ENCODE measurements at regions not wholly inside any gene's neighbourhood (a gene's known extent, or its start where the extent isn't known, plus 50 kb on each side); places are given as distances from the start of the nearest gene placed in this dataset.

GRCh38 chr1:222334026-222334680, 213.8 kb downstream of the HHIPL2 start:
- DNase-seq (no peak), ATAC-seq (ENCODE audit: low read depth in 2 of 2) (no peak)
- H3K4me1 Mint-ChIP-seq: no peaks in the 10 kb centered on the region
- H3K27ac Mint-ChIP-seq: no peak overlapping the region
- no peak overlapping the region for H3K4me3 Mint-ChIP-seq
- H3K36me3 Mint-ChIP-seq: no peaks in the 10 kb centered on the region
- H3K27me3 Mint-ChIP-seq: peaks cover 0 to 3% (median 0%) of the 10 kb centered on the region in 3 donors
- no peaks in the 10 kb centered on the region for H3K9me3 Mint-ChIP-seq

GRCh38 chr1:222331765-222332164, 216.1 kb downstream of the HHIPL2 start:
- ATAC-seq (ENCODE audit: low read depth in 2 of 2): no peak
- Mint-ChIP-seq H3K27me3 (peaks cover 0 to 4% (median 0%) of the 10 kb centered on the region in 3 donors), H3K4me3 (no peak overlapping the region), H3K36me3 (no peaks in the 10 kb centered on the region), H3K27ac (no peak overlapping the region), H3K4me1 (no peaks in the 10 kb centered on the region), H3K9me3 (peaks cover 0 to 2% (median 0%) of the 10 kb centered on the region in 7 donors)
- no peak for DNase-seq

GRCh38 chr1:222331340-222331739, 216.6 kb downstream of the HHIPL2 start:
- no peaks in the 10 kb centered on the region for H3K4me1 Mint-ChIP-seq
- peaks cover 0 to 2% (median 0%) of the 10 kb centered on the region in 7 donors for H3K9me3 Mint-ChIP-seq
- no peak for DNase-seq
- no peak overlapping the region for H3K27ac Mint-ChIP-seq
- ATAC-seq (ENCODE audit: low read depth in 2 of 2): no peak
- no peaks in the 10 kb centered on the region for H3K36me3 Mint-ChIP-seq
- H3K4me3 Mint-ChIP-seq: no peak overlapping the region
- peaks cover 0 to 4% (median 0%) of the 10 kb centered on the region in 3 donors for H3K27me3 Mint-ChIP-seq

GRCh38 chr1:222329493-222330045, 218.3 kb downstream of the HHIPL2 start:
- ATAC-seq (ENCODE audit: low read depth in 2 of 2): no peak
- no peak overlapping the region for H3K4me3 Mint-ChIP-seq
- H3K27ac Mint-ChIP-seq: no peak overlapping the region
- no peaks in the 10 kb centered on the region for H3K36me3 Mint-ChIP-seq
- H3K9me3 Mint-ChIP-seq: peaks cover 0 to 2% (median 0%) of the 10 kb centered on the region in 7 donors
- DNase-seq: no peak
- H3K4me1 Mint-ChIP-seq: no peaks in the 10 kb centered on the region
- H3K27me3 Mint-ChIP-seq: peaks cover 0 to 4% (median 0%) of the 10 kb centered on the region in 3 donors

GRCh38 chr1:222326710-222327036, 221.2 kb downstream of the HHIPL2 start:
- peaks cover 0 to 8% (median 0%) of the 10 kb centered on the region in 3 donors for H3K27me3 Mint-ChIP-seq
- H3K27ac Mint-ChIP-seq: no peak overlapping the region
- no peak for ATAC-seq (ENCODE audit: low read depth in 2 of 2)
- H3K36me3 Mint-ChIP-seq: no peaks in the 10 kb centered on the region
- no peaks in the 10 kb centered on the region for H3K4me1 Mint-ChIP-seq
- peaks cover 0 to 6% (median 0%) of the 10 kb centered on the region in 7 donors for H3K9me3 Mint-ChIP-seq
- no peak overlapping the region for H3K4me3 Mint-ChIP-seq
- no peak for DNase-seq

- peaks cover 0 to 8% (median 0%) of the 10 kb centered on the region in 3 donors for H3K27me3 Mint-ChIP-seq
- peaks cover 0 to 6% (median 0%) of the 10 kb centered on the region in 7 donors for H3K9me3 Mint-ChIP-seq
- no peak overlapping the region for H3K27ac Mint-ChIP-seq
- H3K36me3 Mint-ChIP-seq: no peaks in the 10 kb centered on the region
- no peak for ATAC-seq (ENCODE audit: low read depth in 2 of 2)
- no peak for DNase-seq
- peak overlapping the region in 1 of 8 donors; percentile 53 for H3K4me3 Mint-ChIP-seq
- H3K4me1 Mint-ChIP-seq: no peaks in the 10 kb centered on the region
Observed at GRCh38 chr1:222326006-222326709, 221.7 kb downstream of the HHIPL2 start.

GRCh38 chr1:222325506-222325905, 222.4 kb downstream of the HHIPL2 start:
- Mint-ChIP-seq H3K27me3 (peaks cover 0 to 8% (median 0%) of the 10 kb centered on the region in 3 donors), H3K4me1 (no peaks in the 10 kb centered on the region), H3K4me3 (no peak overlapping the region), H3K27ac (no peak overlapping the region), H3K36me3 (no peaks in the 10 kb centered on the region), H3K9me3 (peaks cover 0 to 7% (median 0%) of the 10 kb centered on the region in 7 donors)
- no peak for DNase-seq
- no peak for ATAC-seq (ENCODE audit: low read depth in 2 of 2)

GRCh38 chr1:222314839-222315238, 233.1 kb downstream of the HHIPL2 start:
- H3K36me3 Mint-ChIP-seq: no peaks in the 10 kb centered on the region
- H3K27ac Mint-ChIP-seq: no peak overlapping the region
- no peak for ATAC-seq (ENCODE audit: low read depth in 2 of 2)
- H3K9me3 Mint-ChIP-seq: peaks cover 0 to 1% (median 0%) of the 10 kb centered on the region in 7 donors
- DNase-seq: no peak
- H3K27me3 Mint-ChIP-seq: peaks cover 7 to 13% (median 8%) of the 10 kb centered on the region in 3 donors
- H3K4me1 Mint-ChIP-seq: no peaks in the 10 kb centered on the region
- H3K4me3 Mint-ChIP-seq: no peak overlapping the region

GRCh38 chr1:222310836-222311235, 237.1 kb downstream of the HHIPL2 start:
- Mint-ChIP-seq H3K4me3 (no peak overlapping the region), H3K27ac (no peak overlapping the region), H3K4me1 (no peaks in the 10 kb centered on the region), H3K9me3 (peaks cover 0 to 4% (median 0%) of the 10 kb centered on the region in 7 donors), H3K27me3 (peaks cover 0 to 16% (median 0%) of the 10 kb centered on the region in 3 donors), H3K36me3 (no peaks in the 10 kb centered on the region)
- ATAC-seq (ENCODE audit: low read depth in 2 of 2) (peak in 1 of 2 donors; percentile 51), DNase-seq (no peak)

- peaks cover 0 to 16% (median 0%) of the 10 kb centered on the region in 3 donors for H3K27me3 Mint-ChIP-seq
- no peak overlapping the region for H3K4me3 Mint-ChIP-seq
- H3K36me3 Mint-ChIP-seq: no peaks in the 10 kb centered on the region
- DNase-seq: no peak
- peaks cover 0 to 4% (median 0%) of the 10 kb centered on the region in 7 donors for H3K9me3 Mint-ChIP-seq
- H3K27ac Mint-ChIP-seq: peak overlapping the region in 1 of 6 donors; percentile 12
- no peak for ATAC-seq (ENCODE audit: low read depth in 2 of 2)
- no peaks in the 10 kb centered on the region for H3K4me1 Mint-ChIP-seq
Observed at GRCh38 chr1:222307621-222308020, 240.3 kb downstream of the HHIPL2 start.

- no peaks in the 10 kb centered on the region for H3K4me1 Mint-ChIP-seq
- H3K27ac Mint-ChIP-seq: no peak overlapping the region
- no peak for DNase-seq
- no peaks in the 10 kb centered on the region for H3K36me3 Mint-ChIP-seq
- no peak overlapping the region for H3K4me3 Mint-ChIP-seq
- H3K9me3 Mint-ChIP-seq: peaks cover 0 to 4% (median 0%) of the 10 kb centered on the region in 7 donors
- H3K27me3 Mint-ChIP-seq: peaks cover 0 to 16% (median 5%) of the 10 kb centered on the region in 3 donors
- no peak for ATAC-seq (ENCODE audit: low read depth in 2 of 2)
Observed at GRCh38 chr1:222306512-222306911, 241.4 kb downstream of the HHIPL2 start.

- no peak for DNase-seq
- ATAC-seq (ENCODE audit: low read depth in 2 of 2): no peak
Observed at GRCh38 chr1:222306011-222306410, 241.9 kb downstream of the HHIPL2 start.

GRCh38 chr1:222301652-222302051, 246.3 kb downstream of the HHIPL2 start:
- Mint-ChIP-seq H3K36me3 (no peaks in the 10 kb centered on the region), H3K27me3 (peaks cover 0 to 5% (median 3%) of the 10 kb centered on the region in 3 donors), H3K4me3 (no peak overlapping the region), H3K27ac (no peak overlapping the region), H3K9me3 (peaks cover 0 to 33% (median 12%) of the 10 kb centered on the region in 7 donors), H3K4me1 (no peaks in the 10 kb centered on the region)
- ATAC-seq (ENCODE audit: low read depth in 2 of 2): no peak
- no peak for DNase-seq

More at GRCh38 chr1:222306011-222306410, 241.9 kb downstream of the HHIPL2 start:
- H3K27ac Mint-ChIP-seq: no peak overlapping the region
- no peaks in the 10 kb centered on the region for H3K36me3 Mint-ChIP-seq
- peaks cover 0 to 4% (median 0%) of the 10 kb centered on the region in 7 donors for H3K9me3 Mint-ChIP-seq
- H3K4me3 Mint-ChIP-seq: no peak overlapping the region
- no peaks in the 10 kb centered on the region for H3K4me1 Mint-ChIP-seq
- peaks cover 3 to 16% (median 5%) of the 10 kb centered on the region in 3 donors for H3K27me3 Mint-ChIP-seq

- H3K9me3 Mint-ChIP-seq: peaks cover 0 to 44% (median 27%) of the 10 kb centered on the region in 7 donors
- ATAC-seq (ENCODE audit: low read depth in 2 of 2): no peak
- no peak overlapping the region for H3K4me3 Mint-ChIP-seq
- H3K4me1 Mint-ChIP-seq: no peaks in the 10 kb centered on the region
- no peak for DNase-seq
- H3K27ac Mint-ChIP-seq: no peak overlapping the region
- peaks cover 0 to 5% (median 3%) of the 10 kb centered on the region in 3 donors for H3K27me3 Mint-ChIP-seq
- H3K36me3 Mint-ChIP-seq: no peaks in the 10 kb centered on the region
Observed at GRCh38 chr1:222299524-222299923, 248.4 kb downstream of the HHIPL2 start.
